Colonic mucosa (tissue), 4 donors: ENCODE measurements at regions not wholly inside any gene's neighbourhood (a gene's known extent, or its start where the extent isn't known, plus 50 kb on each side); places are given as distances from the start of the nearest gene placed in this dataset.

Source experiments
- DNase-seq: peaks from one replicate; pipeline ENCODE4 v3.0.0-alpha.2; 2020
- H3K27ac ChIP-seq: fragments of 200-600 bp; one replicate; pipeline ENCODE4 v1.8.0; 2021
- H3K27me3 ChIP-seq: fragments of 200-600 bp; one replicate; pipeline ENCODE4 v1.8.0; 2021
- H3K36me3 ChIP-seq: fragments of 200-600 bp; one replicate; pipeline ENCODE4 v1.8.0; 2021
- H3K4me1 ChIP-seq: fragments of 200-600 bp; one replicate; pipeline ENCODE4 v1.8.0; 2021; ENCODE audit warnings: mild to moderate bottlenecking
- H3K4me3 ChIP-seq: fragments of 200-600 bp; one replicate; pipeline ENCODE4 v1.8.0; 2021
- H3K9ac ChIP-seq, 2 donors: one replicate each; pipeline ENCODE4 v1.7.0; 2013; ENCODE audit warnings: control low read depth in 2 of 2, low read depth in 2 of 2, low read length in 2 of 2
- H3K9me3 ChIP-seq: fragments of 200-600 bp; one replicate; pipeline ENCODE4 v1.8.0; 2021
- CTCF ChIP-seq: fragments of 200-600 bp; IDR thresholded peaks from one replicate; pipeline ENCODE4 v1.8.0; 2022; ENCODE audit warnings: antibody characterized with exemption, mild to moderate bottlenecking
- intact Hi-C: fragments of 100-400 bp; cut with DNase I; formaldehyde crosslinking; loops from one replicate; pipeline ENCODE4 v1.14.1; 2022
- donor health status: healthy.
- donor health status: DM: no; HTN: no; CAD: no.
- donor health status: DM: no; HTN: no; CAD: no.

DNA sequence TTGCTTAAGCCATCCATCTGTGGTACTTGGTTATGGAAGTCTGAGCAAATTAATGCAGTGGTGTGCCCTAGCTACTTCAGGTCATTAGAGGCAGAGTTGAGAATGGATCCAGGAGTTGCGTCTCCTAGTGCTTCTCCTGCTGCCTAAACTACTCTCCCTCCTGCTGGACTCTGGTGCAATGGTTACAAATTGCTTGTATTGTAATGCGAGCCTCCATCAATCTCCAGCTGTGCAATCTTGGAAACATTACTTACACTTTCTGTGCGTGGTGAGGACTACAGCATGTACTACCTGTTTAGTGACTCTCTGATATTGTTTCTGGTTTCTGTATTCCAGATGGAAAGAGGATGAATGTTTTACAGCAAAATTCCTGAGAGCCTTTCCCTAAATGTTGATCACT lies 119.0 kb upstream of the CYRIA start:
- intact Hi-C loops = no loop called here
- no peaks in the 10 kb centered on the region for H3K27me3 ChIP-seq
- no peak for TF ChIP-seq CTCF
- H3K27ac ChIP-seq = no peak overlapping the region
- H3K4me1 ChIP-seq = no peaks in the 10 kb centered on the region
- H3K4me3 ChIP-seq = no peak overlapping the region
- DNase-seq = no peak
- no peaks in the 10 kb centered on the region for H3K36me3 ChIP-seq
- no peak overlapping the region for H3K9ac ChIP-seq
- no peaks in the 10 kb centered on the region for H3K9me3 ChIP-seq

DNA sequence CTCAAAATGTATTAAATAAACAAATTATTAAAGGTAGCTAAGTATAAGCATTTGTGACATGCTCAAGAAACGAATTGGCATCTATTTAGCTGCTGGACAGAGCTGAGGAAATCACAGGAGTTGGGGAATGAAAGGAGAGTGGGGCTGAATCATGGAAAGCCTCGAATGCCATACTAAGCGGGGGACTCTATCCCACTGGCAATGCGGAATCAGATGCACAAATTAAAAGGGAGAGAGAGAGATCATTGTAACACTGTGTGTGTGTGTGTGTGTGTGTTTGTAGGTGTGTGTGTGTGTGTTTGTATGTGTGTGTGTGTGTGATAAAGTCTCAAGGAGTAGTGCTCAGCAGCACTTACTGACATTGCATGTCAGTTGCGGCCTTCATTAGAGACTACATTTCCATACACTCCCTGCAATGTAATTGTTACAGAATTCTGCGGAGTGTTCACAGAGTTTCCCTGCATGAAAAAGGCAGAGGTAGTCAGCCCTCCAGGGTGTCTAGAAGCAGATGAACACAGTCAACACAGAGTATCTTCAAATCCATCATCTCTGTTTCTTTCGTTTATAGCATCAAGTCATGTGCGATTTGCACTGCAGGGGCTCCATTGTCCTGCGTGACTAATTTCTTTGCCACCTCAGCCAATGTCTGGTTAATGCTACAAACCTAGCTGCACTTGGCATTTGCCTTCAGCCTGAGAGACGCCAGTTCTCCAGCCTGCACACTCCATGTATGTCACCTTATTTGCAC lies 111.7 kb upstream of the CYRIA start:
- no peaks in the 10 kb centered on the region for H3K27me3 ChIP-seq
- no peak for DNase-seq
- no peak for TF ChIP-seq CTCF
- intact Hi-C loops = loop anchor here (10.0 kb wide), 1 partner anchor 898 kb away; no protein-coding TSS in a partner anchor
- H3K9ac ChIP-seq = no peak overlapping the region
- H3K27ac ChIP-seq = no peak overlapping the region
- H3K4me3 ChIP-seq = no peak overlapping the region
- no peaks in the 10 kb centered on the region for H3K4me1 ChIP-seq
- no peaks in the 10 kb centered on the region for H3K9me3 ChIP-seq
- H3K36me3 ChIP-seq = no peaks in the 10 kb centered on the region

- intact Hi-C loops = loop anchor here (10.0 kb wide), 1 partner anchor 899 kb away; no protein-coding TSS in a partner anchor
- H3K9me3 ChIP-seq = no peaks in the 10 kb centered on the region
- DNase-seq = no peak
- H3K36me3 ChIP-seq = no peaks in the 10 kb centered on the region
- TF ChIP-seq CTCF = no peak
- H3K4me1 ChIP-seq = no peaks in the 10 kb centered on the region
- H3K27ac ChIP-seq = no peak overlapping the region
- H3K27me3 ChIP-seq = no peaks in the 10 kb centered on the region
- no peak overlapping the region for H3K4me3 ChIP-seq
- no peak overlapping the region for H3K9ac ChIP-seq
Observed at GRCh38 chr2:16775899-16776231, 110.2 kb upstream of the CYRIA start.

GRCh38 chr2:16774980-16775898 lies 109.6 kb upstream of the CYRIA start:
- Histone ChIP-seq H3K4me3 (no peak overlapping the region), H3K27me3 (no peaks in the 10 kb centered on the region), H3K27ac (no peak overlapping the region), H3K9ac (no peak overlapping the region), H3K9me3 (no peaks in the 10 kb centered on the region), H3K36me3 (no peaks in the 10 kb centered on the region), H3K4me1 (no peaks in the 10 kb centered on the region)
- DNase-seq = no peak
- no peak for TF ChIP-seq CTCF
- intact Hi-C loops = loop anchor here (10.0 kb wide), 1 partner anchor 900 kb away; no protein-coding TSS in a partner anchor

- Histone ChIP-seq H3K9ac (no peak overlapping the region), H3K36me3 (no peaks in the 10 kb centered on the region), H3K27me3 (no peaks in the 10 kb centered on the region), H3K4me3 (no peak overlapping the region), H3K4me1 (no peaks in the 10 kb centered on the region), H3K9me3 (no peaks in the 10 kb centered on the region), H3K27ac (no peak overlapping the region)
- no peak for DNase-seq
- intact Hi-C loops = loop anchor here (10.0 kb wide), 1 partner anchor 901 kb away; no protein-coding TSS in a partner anchor
- no peak for TF ChIP-seq CTCF
Observed at GRCh38 chr2:16774091-16774490, 108.5 kb upstream of the CYRIA start.
